ENCODE measurements at regions not wholly inside any gene's neighbourhood (a gene's known extent, or its start where the extent isn't known, plus 50 kb on each side); places are given as distances from the start of the nearest gene placed in this dataset.

- Histone ChIP-seq H3K27ac (no peak overlapping the region), H3K9me3 (no peaks in the 10 kb centered on the region), H3K4me1 (peaks cover 0 to 9% (median 0%) of the 10 kb centered on the region in 4 donors), H3K27me3 (no peaks in the 10 kb centered on the region), H3K4me3 (no peak overlapping the region), H3K36me3 (no peaks in the 10 kb centered on the region)
- TF ChIP-seq EP300 (IDR thresholded peaks at IDR 0.05) (no peak), CTCF (IDR thresholded peaks at IDR 0.05) (no peak), POLR2A (IDR thresholded peaks at IDR 0.05) (no peak)
- DNase-seq (ENCODE audit: low spot score in 2 of 2) = no peak
- 54 to 69% methylated on average over 1 of the region's 1 CpG for WGBS, 2 donors
These were observed 115.3 kb upstream of the ITGA1 start for GRCh38 chr5:52672459-52672858.

GRCh38 chr5:52673495-52673894 lies 114.2 kb upstream of the ITGA1 start:
- Histone ChIP-seq H3K36me3 (no peaks in the 10 kb centered on the region), H3K27ac (no peak overlapping the region), H3K9me3 (no peaks in the 10 kb centered on the region), H3K4me3 (no peak overlapping the region), H3K27me3 (no peaks in the 10 kb centered on the region), H3K4me1 (peaks cover 0 to 9% (median 0%) of the 10 kb centered on the region in 4 donors)
- TF ChIP-seq CTCF (IDR thresholded peaks at IDR 0.05) = no peak
- no peak for TF ChIP-seq POLR2A (IDR thresholded peaks at IDR 0.05)
- no peak for TF ChIP-seq EP300 (IDR thresholded peaks at IDR 0.05)
- 62 to 80% methylated on average over 3 of the region's 3 CpGs for WGBS, 2 donors
- DNase-seq (ENCODE audit: low spot score in 2 of 2) = no peak

- Histone ChIP-seq H3K27me3 (no peaks in the 10 kb centered on the region), H3K36me3 (no peaks in the 10 kb centered on the region), H3K4me1 (peaks cover 0 to 9% (median 0%) of the 10 kb centered on the region in 4 donors), H3K4me3 (no peak overlapping the region), H3K27ac (peak overlapping the region in 1 of 4 donors; percentile 36), H3K9me3 (no peaks in the 10 kb centered on the region)
- TF ChIP-seq POLR2A (IDR thresholded peaks at IDR 0.05) = no peak
- TF ChIP-seq EP300 (IDR thresholded peaks at IDR 0.05) = peak in 1 of 2 donors; percentile 11
- no peak for DNase-seq (ENCODE audit: low spot score in 2 of 2)
- WGBS, 2 donors = 45 to 52% methylated on average over 5 of the region's 5 CpGs
These were observed 112.7 kb upstream of the ITGA1 start for GRCh38 chr5:52674815-52675545.

- WGBS, 2 donors = 85 to 94% methylated on average over 5 to 7 of the region's 7 CpGs
These were observed 105.2 kb upstream of the ITGA1 start for GRCh38 chr5:52682492-52682891.

GRCh38 chr5:52684051-52684450 lies 103.7 kb upstream of the ITGA1 start:
- DNase-seq (ENCODE audit: low spot score in 2 of 2) = no peak
- H3K27ac ChIP-seq = no peak overlapping the region
- 24 to 31% methylated on average over 1 of the region's 1 CpG for WGBS, 2 donors
- H3K4me3 ChIP-seq = no peak overlapping the region
- no peaks in the 10 kb centered on the region for H3K9me3 ChIP-seq
- H3K36me3 ChIP-seq = no peaks in the 10 kb centered on the region
- TF ChIP-seq POLR2A (IDR thresholded peaks at IDR 0.05) = no peak
- TF ChIP-seq CTCF (IDR thresholded peaks at IDR 0.05) = no peak
- TF ChIP-seq EP300 (IDR thresholded peaks at IDR 0.05) = no peak
- no peaks in the 10 kb centered on the region for H3K27me3 ChIP-seq
- no peaks in the 10 kb centered on the region for H3K4me1 ChIP-seq

More at GRCh38 chr5:52682492-52682891, 105.2 kb upstream of the ITGA1 start:
- H3K27me3 ChIP-seq = no peaks in the 10 kb centered on the region
- H3K9me3 ChIP-seq = no peaks in the 10 kb centered on the region
- no peak overlapping the region for H3K27ac ChIP-seq
- H3K4me1 ChIP-seq = no peaks in the 10 kb centered on the region
- TF ChIP-seq EP300 (IDR thresholded peaks at IDR 0.05) (no peak), CTCF (IDR thresholded peaks at IDR 0.05) (no peak), POLR2A (IDR thresholded peaks at IDR 0.05) (no peak)
- no peaks in the 10 kb centered on the region for H3K36me3 ChIP-seq
- no peak overlapping the region for H3K4me3 ChIP-seq
- no peak for DNase-seq (ENCODE audit: low spot score in 2 of 2)
